Ureter (tissue), 1 donor: ENCODE measurements at regions not wholly inside any gene's neighbourhood (a gene's known extent, or its start where the extent isn't known, plus 50 kb on each side); places are given as distances from the start of the nearest gene placed in this dataset.
"Not testable (repeated sequence)": the region's sequence is repeated elsewhere in the genome, so short reads cannot be mapped to it uniquely, and the experiment has no call there.

ENCODE experiments used
- DNase-seq: peaks from one replicate; pipeline ENCODE4 v3.0.0-alpha.2; 2020; ENCODE audit warnings: low spot score
- donor health status: DM: yes; HTN: yes; CAD: no.

DNA sequence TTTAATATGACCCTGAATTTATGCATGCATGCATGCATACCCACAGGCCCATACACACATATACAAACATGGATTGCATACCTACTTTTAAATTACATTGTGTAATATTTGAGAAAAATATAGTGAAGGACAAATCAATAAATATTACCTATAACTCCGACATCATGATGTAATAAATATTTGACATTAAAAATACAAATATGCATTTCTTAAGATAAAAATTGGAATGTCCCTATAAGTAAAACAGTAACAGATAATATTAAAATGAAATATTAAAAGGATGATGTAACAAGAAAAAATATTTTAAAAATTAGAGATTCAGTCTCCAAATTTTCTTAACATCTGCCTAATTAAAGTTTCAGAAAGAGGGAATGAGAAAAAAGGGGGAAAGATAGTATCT lies 433.0 kb downstream of the MDFIC start:
- no peak for DNase-seq

GRCh38 chr7:115352375-115352774 lies 430.5 kb downstream of the MDFIC start:
- no peak for DNase-seq

DNA sequence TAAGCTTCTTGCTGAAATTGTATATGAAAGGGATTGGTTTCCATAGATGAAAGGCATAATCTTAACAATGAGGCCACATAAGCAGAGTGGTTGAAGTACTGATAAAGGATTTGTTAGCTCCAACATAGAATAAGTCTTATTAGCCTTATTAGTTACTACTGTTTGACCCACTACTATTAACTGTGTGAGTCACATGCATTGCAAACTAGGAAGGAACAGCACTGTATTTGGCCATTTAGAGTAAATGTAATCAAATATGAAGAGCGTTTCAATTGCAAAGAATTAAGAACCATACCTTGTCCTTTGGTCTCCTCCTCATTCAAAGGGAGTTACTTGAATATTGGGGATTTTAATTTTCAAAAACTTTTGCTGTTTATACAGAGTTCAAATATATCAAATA lies 428.9 kb downstream of the MDFIC start:
- no peak for DNase-seq

DNA sequence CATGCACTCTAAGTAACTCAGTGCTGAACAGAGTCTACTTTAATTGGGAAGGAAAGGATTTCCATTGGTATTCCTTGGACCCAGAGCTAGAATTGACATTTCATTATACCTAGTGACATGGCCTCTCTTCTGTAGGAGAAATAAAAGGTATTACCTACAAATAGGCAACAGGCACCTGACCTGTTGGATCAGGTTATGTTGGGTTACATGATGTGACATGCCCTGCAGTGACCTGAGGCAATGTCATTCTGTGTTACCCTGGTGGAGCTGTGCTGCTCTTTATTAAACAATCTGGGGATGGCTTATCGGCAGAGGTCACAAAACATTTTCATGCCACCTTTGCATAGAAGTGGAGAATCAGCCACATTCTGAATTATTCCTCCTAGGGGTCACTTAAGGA lies 427.7 kb downstream of the MDFIC start:
- DNase-seq, result no peak

DNA sequence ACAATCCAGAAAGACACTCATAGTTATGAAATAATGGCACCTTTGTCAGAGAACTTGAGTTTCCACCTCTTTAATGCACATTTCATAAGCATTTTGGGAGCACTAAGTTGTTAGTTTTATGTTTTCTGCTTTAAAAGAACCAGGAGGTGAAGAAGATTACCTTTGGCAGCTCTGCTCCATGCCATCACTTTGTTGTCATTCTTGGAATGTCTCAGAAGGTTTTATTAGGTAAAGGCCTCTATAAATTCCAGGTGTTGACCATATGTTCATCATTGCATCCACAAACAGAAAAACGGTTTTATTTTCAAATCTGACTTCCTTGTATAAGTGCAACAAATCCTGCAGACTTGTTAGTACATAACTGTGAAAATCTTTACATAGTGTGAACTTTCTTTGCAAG lies 424.8 kb downstream of the MDFIC start:
- DNase-seq, result no peak

DNA sequence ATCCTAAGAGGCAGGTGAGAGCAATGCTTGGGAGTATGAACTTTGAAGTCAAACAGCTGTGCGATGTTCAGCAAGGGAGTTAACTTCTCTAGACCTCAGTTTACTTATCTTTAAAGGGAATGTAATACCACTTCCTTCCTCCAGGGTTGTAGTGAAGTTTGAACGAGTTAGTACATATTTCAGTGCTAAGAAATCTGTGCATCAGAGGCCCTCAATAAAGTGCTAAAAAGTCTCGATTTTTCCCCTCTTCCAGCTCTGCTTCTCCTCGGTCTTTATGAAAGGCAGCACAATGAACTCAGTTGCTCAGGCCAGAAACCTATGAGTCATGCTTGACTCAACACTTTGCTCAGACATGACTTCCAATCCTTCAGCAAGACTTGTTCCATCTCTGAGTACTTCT lies 418.9 kb downstream of the MDFIC start:
- DNase-seq, result no peak

- DNase-seq, result no peak
Observed at GRCh38 chr7:115338016-115338415, 416.1 kb downstream of the MDFIC start.

DNA sequence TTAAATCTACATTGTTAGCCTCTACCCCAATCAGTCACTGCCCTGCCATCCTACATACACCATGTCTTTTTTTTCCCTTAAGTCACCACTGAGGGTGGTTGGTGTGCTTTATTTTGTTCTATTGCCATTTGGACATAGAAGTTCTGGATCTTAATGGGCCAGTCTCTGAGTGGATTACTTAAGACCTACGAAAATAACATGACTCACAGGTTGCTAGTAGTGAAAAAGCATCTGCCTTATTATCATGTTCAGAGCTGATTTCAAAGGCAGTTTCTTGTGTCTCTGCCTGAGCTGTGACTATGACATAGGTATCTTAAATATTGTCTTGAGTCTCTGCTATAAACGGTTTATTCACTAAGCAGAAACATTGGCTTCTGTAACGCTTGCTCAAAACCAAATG lies 410.8 kb downstream of the MDFIC start:
- no peak for DNase-seq

DNA sequence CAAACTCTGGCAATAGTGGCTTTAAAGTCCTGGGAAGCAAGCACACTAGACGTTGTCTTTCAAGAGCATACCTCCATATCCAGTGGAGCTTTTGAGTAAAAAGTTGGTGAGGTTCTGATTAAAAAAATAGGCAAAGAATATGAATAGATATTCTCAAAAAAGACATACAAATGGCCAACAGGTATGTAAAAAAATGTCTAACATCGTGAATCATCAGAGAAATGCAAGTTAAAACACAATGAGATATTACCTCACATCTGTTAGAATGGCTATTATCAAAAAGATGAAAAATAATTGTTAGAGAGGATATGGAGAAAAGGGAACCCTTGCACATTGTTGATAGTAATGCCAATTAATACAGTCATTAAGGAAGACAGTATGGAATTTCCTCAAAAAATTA lies 407.1 kb downstream of the MDFIC start:
- no peak for DNase-seq

DNA sequence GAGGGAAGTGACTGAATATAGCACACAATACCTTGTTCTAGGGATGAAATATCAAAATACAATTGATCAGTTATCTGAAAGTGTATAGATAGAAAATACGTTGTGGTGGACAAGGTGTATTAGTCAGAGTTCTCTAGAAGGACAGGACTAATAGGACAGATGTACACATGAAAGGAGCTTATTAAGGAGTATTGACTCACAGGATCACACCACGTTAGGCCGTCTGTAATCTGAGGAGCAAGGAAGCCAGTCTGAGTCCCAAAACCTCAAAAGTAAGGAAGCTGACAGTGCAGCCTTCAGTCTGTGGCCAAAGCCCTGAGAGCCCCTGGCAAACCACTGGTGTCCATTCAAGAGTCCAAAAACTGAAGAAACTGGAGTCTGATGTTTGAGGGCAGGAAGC lies 406.1 kb downstream of the MDFIC start:
- DNase-seq, result no peak

- DNase-seq, result no peak
Observed at GRCh38 chr7:115327326-115327725, 405.4 kb downstream of the MDFIC start.

DNA sequence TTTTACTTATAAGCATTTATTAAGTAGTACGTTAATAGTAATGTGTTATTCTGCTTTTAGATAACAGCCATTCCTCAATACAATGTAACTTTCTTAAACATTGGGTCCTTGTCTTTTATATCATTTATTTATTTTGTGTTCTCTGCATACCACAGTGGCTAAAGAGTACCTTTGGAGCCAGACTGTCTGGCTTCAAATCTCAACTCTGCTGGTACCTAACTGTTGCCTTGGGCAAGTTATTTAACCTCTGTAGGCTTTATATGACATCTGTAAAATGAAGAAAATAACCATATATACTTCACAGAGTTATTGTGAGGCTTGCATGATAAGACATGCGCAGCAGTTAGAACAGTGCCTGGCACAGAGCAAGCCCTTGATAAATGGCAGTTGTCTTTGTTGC lies 397.6 kb downstream of the MDFIC start:
- no peak for DNase-seq

- DNase-seq, result not testable (repeated sequence)
Observed at GRCh38 chr7:115310316-115310715, 388.4 kb downstream of the MDFIC start.

- no peak for DNase-seq
Observed at GRCh38 chr7:115306586-115306985, 384.7 kb downstream of the MDFIC start.

GRCh38 chr7:115300231-115300870 lies 378.5 kb downstream of the MDFIC start:
- no peak for DNase-seq

DNA sequence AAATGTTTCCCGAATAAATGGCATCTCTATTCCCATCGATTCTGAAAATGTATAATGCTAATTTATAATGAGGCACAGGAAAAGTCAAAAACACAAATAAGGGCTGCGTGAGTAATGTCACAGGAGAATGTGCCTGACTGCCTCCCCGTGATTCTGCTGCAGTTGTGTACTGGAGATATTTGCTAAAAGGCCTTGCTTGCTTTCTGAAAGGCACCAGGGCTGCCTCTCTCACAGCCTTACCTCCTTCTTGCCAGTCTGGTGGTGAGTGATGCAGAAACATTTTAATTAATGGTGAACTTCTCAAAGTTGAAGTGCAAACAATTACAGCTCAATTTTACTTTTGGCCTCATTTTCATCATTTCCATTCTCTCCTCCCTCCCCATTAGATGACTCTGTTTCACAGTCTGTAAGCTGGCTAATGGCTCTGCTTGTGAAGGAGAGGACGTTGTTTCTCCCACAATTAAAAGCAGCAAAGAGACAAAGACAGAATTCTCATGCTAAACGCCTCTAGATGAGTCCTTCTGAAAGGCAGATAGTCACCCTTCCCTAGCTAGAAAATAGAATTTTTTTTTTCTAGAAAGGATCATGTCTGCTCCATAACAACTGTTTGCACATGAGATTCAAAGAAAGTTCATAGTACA lies 377.6 kb downstream of the MDFIC start:
- no peak for DNase-seq

DNA sequence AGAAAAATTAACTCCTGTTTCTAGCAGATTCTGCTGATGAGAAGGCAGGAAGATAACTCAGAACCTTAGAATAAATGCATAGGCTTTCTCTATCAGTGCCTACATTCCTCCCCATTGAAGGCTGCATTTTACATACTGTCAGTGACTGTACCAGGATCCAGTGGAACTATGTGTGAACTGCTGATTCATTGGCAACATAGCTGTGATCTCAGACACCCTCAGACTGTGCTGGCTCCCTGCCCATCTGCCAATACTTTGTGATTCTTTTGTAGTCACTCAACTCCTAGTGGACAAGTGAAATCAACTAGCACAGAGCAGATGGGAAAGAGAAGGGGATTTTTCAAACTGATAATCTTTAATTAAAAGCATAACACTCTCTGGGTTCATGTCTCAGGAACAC lies 375.8 kb downstream of the MDFIC start:
- no peak for DNase-seq

GRCh38 chr7:115293628-115294240 lies 371.8 kb downstream of the MDFIC start:
- DNase-seq, result no peak

DNA sequence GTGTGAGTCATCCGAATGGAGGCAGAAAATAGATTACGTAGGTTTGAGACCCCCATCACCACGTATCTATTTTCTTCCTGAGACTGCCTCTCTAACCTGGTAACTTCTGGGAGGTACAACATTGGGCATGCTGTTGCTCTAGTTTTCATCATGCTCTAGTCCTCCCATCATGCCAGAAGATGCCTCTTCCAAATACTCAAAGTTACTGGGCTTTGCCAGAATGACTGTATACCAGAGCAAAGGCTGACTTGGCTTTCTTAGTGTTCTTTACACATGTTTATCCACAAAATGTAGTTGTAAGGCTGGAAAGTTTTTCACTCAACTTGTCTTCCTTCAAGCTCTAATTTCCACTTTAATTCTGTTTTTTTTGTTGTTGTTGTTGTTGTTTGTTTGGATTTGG lies 370.5 kb downstream of the MDFIC start:
- DNase-seq, result no peak

DNA sequence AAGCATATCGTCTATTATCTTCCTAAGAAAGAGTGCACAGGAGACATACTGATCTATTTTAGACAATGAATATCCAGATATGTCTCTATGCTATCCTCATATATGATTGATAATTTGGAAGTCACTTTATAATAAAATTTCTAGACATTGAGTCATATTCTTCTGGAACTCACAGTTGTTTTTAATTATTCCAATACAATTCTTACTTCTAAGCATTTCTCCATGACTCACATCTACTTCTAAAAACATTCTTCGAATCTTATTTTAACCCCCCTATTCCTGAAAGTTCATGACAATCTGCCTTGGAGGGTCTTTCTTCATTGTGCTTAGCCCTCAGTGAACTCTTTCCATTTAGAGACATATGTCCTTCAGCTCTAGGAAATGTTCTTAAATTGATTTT lies 368.1 kb downstream of the MDFIC start:
- DNase-seq, result no peak

- DNase-seq, result no peak
Observed at GRCh38 chr7:115276791-115277190, 354.9 kb downstream of the MDFIC start.

- not testable (repeated sequence) for DNase-seq
Observed at GRCh38 chr7:115273855-115274254, 352.0 kb downstream of the MDFIC start.

- DNase-seq, result no peak
Observed at GRCh38 chr7:115273139-115273772, 351.4 kb downstream of the MDFIC start.
